ENCODE measurements at regions not wholly inside any gene's neighbourhood (a gene's known extent, or its start where the extent isn't known, plus 50 kb on each side); places are given as distances from the start of the nearest gene placed in this dataset.

DNA sequence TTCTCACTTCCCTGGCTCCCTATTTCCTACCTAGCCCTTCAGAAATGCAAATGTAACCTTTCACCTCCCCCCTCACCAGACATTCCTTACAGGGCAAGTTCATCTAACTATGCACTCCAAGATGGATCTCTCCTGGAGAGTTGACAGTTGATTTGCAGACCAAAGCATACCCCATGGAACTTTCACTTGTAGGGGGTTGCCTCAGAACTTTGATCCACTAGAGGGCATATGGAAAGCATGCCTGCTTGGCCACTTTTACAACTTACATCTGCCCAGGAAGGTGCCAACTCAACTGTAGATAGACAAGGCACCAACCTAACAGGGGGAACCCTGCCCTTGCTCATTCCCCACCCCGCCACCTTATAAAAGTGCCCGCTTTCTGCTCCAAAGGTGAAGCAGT, 187.8 kb downstream of the NXNL2 start:
- TF ChIP-seq, protein P1, sequence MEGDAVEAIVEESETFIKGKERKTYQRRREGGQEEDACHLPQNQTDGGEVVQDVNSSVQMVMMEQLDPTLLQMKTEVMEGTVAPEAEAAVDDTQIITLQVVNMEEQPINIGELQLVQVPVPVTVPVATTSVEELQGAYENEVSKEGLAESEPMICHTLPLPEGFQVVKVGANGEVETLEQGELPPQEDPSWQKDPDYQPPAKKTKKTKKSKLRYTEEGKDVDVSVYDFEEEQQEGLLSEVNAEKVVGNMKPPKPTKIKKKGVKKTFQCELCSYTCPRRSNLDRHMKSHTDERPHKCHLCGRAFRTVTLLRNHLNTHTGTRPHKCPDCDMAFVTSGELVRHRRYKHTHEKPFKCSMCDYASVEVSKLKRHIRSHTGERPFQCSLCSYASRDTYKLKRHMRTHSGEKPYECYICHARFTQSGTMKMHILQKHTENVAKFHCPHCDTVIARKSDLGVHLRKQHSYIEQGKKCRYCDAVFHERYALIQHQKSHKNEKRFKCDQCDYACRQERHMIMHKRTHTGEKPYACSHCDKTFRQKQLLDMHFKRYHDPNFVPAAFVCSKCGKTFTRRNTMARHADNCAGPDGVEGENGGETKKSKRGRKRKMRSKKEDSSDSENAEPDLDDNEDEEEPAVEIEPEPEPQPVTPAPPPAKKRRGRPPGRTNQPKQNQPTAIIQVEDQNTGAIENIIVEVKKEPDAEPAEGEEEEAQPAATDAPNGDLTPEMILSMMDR (IDR thresholded peaks at IDR 0.05; ENCODE audit: low read depth, low read length): peak; percentile 32
- TF ChIP-seq MYC (IDR thresholded peaks at IDR 0.05; ENCODE audit: low read depth, low read length) (no peak), POLR2A (IDR thresholded peaks at IDR 0.05; ENCODE audit: extremely low read depth, insufficient read length) (no peak)
- TF ChIP-seq, protein P2, sequence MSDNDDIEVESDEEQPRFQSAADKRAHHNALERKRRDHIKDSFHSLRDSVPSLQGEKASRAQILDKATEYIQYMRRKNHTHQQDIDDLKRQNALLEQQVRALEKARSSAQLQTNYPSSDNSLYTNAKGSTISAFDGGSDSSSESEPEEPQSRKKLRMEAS (IDR thresholded peaks at IDR 0.05; ENCODE audit: low read depth, low read length): no peak

Measured in NB4 (cell line).